Peyer's patch (tissue), 4 donors: ENCODE measurements at regions not wholly inside any gene's neighbourhood (a gene's known extent, or its start where the extent isn't known, plus 50 kb on each side); places are given as distances from the start of the nearest gene placed in this dataset.

ENCODE experiments used
- CTCF ChIP-seq, 6 experiments: fragments of 450-650 bp in 4 of 6; fragments of 200-600 bp in 2 of 6; sonication (generic) in 1 of 6; IDR thresholded peaks; one replicate each; pipeline ENCODE4 v1.5.1; 2017 to 2019; ENCODE audit warnings: antibody characterized with exemption in 6 of 6, mild to moderate bottlenecking in 3 of 6, moderate library complexity in 1 of 6
- POLR2A ChIP-seq, 2 donors: fragments of 450-650 bp; IDR thresholded peaks; one replicate each; pipeline ENCODE4 v1.5.1; 2017; ENCODE audit warnings: antibody characterized with exemption in 2 of 2, mild to moderate bottlenecking in 2 of 2, moderate library complexity in 2 of 2

GRCh38 chr13:31878955-31879354 lies 139.6 kb downstream of the RXFP2 start:
- no peak for TF ChIP-seq CTCF (IDR thresholded peaks at IDR 0.05)
- TF ChIP-seq POLR2A (IDR thresholded peaks at IDR 0.05), result no peak
